HG02623 (cell line): ENCODE measurements at regions not wholly inside any gene's neighbourhood (a gene's known extent, or its start where the extent isn't known, plus 50 kb on each side); places are given as distances from the start of the nearest gene placed in this dataset.
"Not testable (repeated sequence)": the region's sequence is repeated elsewhere in the genome, so short reads cannot be mapped to it uniquely, and the experiment has no call there.

Experiments
- ATAC-seq: cut with Tn5 transposase; IDR thresholded peaks from one replicate; pipeline ENCODE4 v1.9.1; 2021; ENCODE audit warnings: moderate library complexity; ENCODE audit not compliant: unreplicated experiment

- no peak for ATAC-seq
Measured at GRCh38 chr11:24108609-24109008, 388.2 kb upstream of the LUZP2 start.

GRCh38 chr11:24122291-24122690 lies 374.6 kb upstream of the LUZP2 start:
- no peak for ATAC-seq

DNA sequence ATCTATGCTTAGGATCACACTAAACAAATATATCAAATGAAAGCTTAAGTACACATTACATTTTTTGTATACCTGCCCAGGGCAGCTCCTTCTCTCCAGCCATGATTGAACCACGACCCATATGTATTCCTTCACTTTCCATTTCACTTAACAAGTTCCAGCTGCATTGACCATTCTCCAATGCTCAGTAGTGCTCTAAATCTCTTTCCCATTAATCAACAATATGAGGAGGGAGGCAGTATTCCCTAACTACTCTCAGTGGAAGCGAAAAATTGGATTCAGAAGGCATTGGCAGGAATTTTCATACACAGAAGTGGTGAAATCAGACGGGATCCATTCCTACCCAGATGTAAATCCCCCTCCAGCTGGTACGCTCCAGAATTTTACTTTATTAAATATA lies 372.0 kb upstream of the LUZP2 start:
- no peak for ATAC-seq

- ATAC-seq, result no peak
Measured at GRCh38 chr11:24131698-24132097, 365.2 kb upstream of the LUZP2 start.

DNA sequence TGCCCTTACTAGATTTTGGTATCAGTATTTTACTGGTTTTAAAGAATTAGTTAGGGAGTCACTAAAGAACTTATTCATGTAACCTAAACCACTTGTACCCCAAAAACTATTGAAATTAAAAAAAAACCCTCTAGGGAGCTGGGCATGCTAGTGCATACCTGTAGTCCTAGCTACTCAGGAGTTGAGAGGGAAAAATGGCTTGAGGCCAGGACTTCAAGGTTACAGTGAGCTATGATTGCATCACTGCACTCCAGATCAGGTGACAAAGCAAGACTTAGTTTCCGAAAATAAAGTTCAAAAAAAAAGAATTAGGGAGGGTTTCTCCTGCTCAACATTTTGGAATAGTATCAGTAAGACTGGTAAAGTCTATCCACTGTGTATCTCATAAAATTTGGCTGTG lies 364.4 kb upstream of the LUZP2 start:
- ATAC-seq, result no peak

DNA sequence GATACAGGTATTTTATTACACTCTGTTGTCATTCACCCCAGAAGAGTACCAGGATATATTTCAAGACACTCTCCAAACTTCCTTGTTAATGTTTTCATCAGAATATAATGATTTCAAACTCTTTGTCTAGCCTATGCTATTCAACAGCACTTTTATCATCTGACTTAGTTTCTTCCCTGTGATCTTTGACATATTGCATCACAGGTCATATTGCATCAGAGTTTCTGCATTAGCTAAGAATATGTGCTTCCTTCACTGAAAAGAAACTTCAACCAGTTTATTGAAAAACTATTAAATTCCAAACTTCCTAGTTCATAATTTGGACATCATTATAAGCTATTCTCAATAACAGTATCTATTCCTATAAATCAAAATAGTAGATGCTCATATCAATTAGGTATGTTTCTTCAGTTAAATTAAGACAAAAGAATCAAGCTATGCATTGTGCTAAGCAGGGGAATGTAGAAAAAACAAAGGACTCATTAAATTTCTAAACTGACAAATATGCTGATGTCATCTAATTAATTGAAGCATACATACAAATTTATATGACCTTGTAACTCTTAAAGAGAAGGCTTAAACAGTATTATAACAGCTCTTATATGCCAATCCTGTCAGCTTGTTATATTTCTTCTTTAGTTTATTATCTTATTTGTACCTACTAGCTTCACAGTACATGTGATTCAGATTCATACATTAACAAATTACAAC lies 361.8 kb upstream of the LUZP2 start:
- no peak for ATAC-seq

GRCh38 chr11:24142062-24142461 lies 354.8 kb upstream of the LUZP2 start:
- no peak for ATAC-seq

GRCh38 chr11:24145411-24145810 lies 351.4 kb upstream of the LUZP2 start:
- ATAC-seq, result no peak

- no peak for ATAC-seq
Measured at GRCh38 chr11:24153337-24153736, 343.5 kb upstream of the LUZP2 start.

DNA sequence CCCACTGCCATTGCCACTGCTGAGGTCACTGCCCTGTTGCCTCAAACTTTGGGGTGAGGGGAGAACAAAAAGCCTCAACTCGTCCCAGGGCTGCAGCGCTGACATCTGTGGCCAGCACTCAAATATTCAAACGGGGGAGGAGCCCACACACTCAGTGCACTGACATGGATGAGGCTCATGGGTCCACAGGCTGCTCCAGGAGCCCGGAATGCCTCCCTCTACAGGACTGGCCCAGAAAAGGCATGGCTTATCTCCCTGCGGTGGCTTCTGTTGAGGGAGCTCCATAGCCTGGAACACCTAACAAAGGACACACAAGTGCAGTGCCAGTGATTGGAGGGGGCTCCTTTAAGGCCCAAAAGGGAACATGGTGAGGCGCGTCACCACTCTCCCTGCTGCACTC lies 341.1 kb upstream of the LUZP2 start:
- ATAC-seq, result no peak

- no peak for ATAC-seq
Measured at GRCh38 chr11:24157316-24157715, 339.5 kb upstream of the LUZP2 start.

DNA sequence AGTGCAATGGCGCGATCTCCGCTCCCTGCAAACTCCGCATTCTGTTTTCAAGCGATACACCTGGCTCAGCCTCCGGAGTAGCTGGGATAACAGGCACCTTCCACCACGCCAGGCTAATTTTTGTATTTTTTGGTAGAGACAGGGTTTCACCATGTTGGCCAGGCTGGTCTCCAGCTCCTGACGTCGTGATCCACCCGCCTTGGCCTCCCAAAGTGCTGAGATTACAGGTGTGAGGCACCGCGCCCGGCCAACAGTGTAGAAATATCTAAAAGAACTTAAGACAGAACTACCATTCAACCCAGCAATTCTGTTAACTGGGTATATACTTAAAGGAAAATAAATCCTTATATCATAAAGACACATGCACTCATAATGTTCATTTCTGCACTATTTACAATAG lies 335.3 kb upstream of the LUZP2 start:
- no peak for ATAC-seq

GRCh38 chr11:24163146-24163545 lies 333.7 kb upstream of the LUZP2 start:
- no peak for ATAC-seq

GRCh38 chr11:24163841-24164240 lies 333.0 kb upstream of the LUZP2 start:
- no peak for ATAC-seq

- ATAC-seq, result no peak
Measured at GRCh38 chr11:24171869-24172268, 325.0 kb upstream of the LUZP2 start.

- no peak for ATAC-seq
Measured at GRCh38 chr11:24181395-24182047, 315.3 kb upstream of the LUZP2 start.

DNA sequence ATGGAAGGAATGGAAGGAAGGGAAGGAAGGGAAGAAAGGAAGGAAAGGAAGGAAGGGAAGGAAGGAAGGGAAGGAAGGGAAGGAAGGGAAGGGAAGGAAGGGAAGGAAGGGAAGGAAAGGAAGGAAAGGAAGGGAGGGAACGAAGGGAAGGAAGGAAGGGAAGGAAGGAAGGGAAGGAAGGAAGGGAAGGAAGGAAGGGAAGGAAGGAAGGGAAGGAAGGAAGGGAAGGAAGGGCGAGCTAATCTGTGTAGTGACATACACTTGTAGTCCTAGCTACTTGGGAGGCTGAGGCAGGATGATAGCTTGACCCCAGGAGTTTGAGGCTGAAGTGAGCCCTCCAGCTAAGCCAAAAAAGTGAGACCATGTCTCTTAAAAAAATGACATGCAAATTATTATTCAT lies 311.3 kb upstream of the LUZP2 start:
- ATAC-seq, result not testable (repeated sequence)

- no peak for ATAC-seq
Measured at GRCh38 chr11:24196733-24197132, 300.1 kb upstream of the LUZP2 start.

GRCh38 chr11:24198481-24198880 lies 298.4 kb upstream of the LUZP2 start:
- no peak for ATAC-seq

DNA sequence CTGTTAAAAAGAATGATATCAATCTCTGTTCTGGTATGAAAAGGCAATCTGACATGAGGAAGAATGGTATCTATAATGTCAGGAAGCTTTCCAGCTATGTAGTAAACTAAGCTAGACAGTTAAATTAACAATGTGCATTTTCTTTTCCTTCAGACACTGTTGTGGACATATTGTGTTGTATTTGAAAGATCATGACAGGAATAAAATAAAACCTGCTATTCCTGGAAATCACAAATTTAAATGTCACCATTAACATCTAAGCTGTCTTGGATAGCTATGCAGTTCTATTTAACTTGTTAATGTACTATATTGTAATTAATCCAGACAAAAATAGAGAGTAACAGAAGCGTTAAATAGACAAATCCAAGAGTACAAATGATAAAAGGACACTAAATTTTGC lies 297.4 kb upstream of the LUZP2 start:
- ATAC-seq, result no peak

- ATAC-seq, result no peak
Measured at GRCh38 chr11:24206030-24206429, 290.8 kb upstream of the LUZP2 start.

DNA sequence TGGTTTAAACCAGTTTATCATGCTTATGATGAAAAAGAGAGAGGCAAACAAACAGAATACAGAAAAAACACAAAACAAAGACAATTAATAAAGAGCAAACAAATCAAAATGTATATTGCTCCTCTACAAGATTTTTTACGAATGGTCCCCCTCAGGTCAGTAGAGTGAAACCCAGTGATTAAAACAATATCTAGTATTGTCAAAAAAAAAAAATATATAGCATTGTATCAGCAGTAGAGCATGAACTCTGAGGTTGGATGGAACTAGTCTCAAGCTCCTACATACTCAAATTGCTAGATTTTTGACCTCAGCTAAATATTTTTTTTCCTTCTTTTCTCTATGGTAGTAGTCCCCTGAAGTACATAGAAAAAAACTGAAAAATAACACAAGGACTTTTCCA lies 290.3 kb upstream of the LUZP2 start:
- no peak for ATAC-seq

DNA sequence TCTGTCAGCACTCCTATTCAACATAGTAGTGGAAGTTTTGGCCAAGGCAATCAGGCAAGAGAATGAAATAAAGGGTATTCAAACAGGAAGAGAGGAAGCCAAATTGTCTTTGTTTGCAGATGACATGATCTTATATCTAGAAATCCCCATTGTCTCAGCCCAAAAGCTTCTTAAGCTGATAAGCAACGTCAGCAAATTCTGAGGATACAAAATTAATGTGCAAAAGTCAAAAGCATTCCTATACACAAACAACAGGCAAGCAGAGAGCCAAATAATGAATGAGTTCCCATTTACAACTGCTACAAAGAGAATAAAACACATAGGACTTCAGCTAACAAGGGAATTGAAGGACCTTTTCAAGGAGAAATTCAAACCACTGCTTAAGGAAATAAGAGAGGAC lies 280.4 kb upstream of the LUZP2 start:
- no peak for ATAC-seq
